HCT116 (cell line): ENCODE measurements at regions not wholly inside any gene's neighbourhood (a gene's known extent, or its start where the extent isn't known, plus 50 kb on each side); places are given as distances from the start of the nearest gene placed in this dataset.

Experiments
- ATAC-seq: fragments of 200-7000 bp; cut with Tn5 transposase; 2 replicates; pipeline ENCODE4 v1.9.1; 2020; ENCODE audit warnings: mild to moderate bottlenecking, moderate library complexity
- BruUV-seq: library from RNA; stranded (reverse); fragments of 400-500 nt; replicated peaks from 2 replicates; lab custom pipeline; 2021; lab: Mats Ljungman, UMichigan
- CTCF ChIA-PET: fragments of 300-600 bp; sonication (Branson Sonifier 250); formaldehyde crosslinking; loops from one replicate; lab custom pipeline; 2021; ENCODE audit warnings: antibody characterized with exemption; lab: Charles Lee
- POLR2A ChIA-PET: fragments of 300-600, 350-600 bp; sonication (Branson Sonifier 250); formaldehyde crosslinking; loops from one replicate; lab custom pipeline; 2021; ENCODE audit warnings: antibody characterized with exemption; lab: Charles Lee
- RAD21 ChIA-PET, 2 experiments: fragments of 300-600 bp; sonication (Branson Sonifier 250); formaldehyde crosslinking; loops; one replicate each; lab custom pipeline; 2023; ENCODE audit warnings: low total read pairs in 2 of 2; ENCODE audit not compliant: uncharacterized antibody in 2 of 2, unreplicated experiment in 2 of 2, low non-redundant PET in 1 of 2; lab: Charles Lee
- DNase-seq: peaks from one replicate; pipeline ENCODE4 v3.0.0-alpha.2; 2010; ENCODE audit warnings: low read depth, low spot score
- H2AFZ ChIP-seq: fragments of 200-600 bp; shearing (Covaris generic), sonication (generic); 2 replicates; pipeline ENCODE4 v1.6.1; 2017; ENCODE audit warnings: low read depth, mixed run types, mixed read lengths, antibody characterized with exemption, low read length; ENCODE audit not compliant: poor library complexity, severe bottlenecking
- H3K27ac ChIP-seq: 2 replicates; pipeline ENCODE4 v1.5.1; 2012; ENCODE audit warnings: low read depth, low read length
- H3K27me3 ChIP-seq: fragments of 200-600 bp; sonication (generic); 2 replicates; pipeline ENCODE4 v1.6.1; 2016; ENCODE audit warnings: mixed run types, low read length, mixed read lengths; ENCODE audit not compliant: insufficient read depth
- H3K36me3 ChIP-seq, 2 experiments: fragments of 200-500 bp in 1 of 2; fragments of 200-600 bp in 1 of 2; sonication (Bioruptor generic) in 1 of 2; sonication (generic) in 1 of 2; 2 replicates each; pipeline versions ENCODE4 v1.5.1 to v1.6.1; 2014 to 2016; ENCODE audit warnings: low read length in 2 of 2, inconsistent platforms in 1 of 2, mixed read lengths in 1 of 2, mixed run types in 1 of 2; ENCODE audit not compliant: insufficient read depth in 2 of 2, control insufficient read depth in 1 of 2
- H3K4me1 ChIP-seq, 2 experiments: fragments of 200-600 bp in 1 of 2; sonication (generic) in 1 of 2; 2 replicates each; pipeline versions ENCODE4 v1.5.1 to v1.6.1; 2012 to 2017; ENCODE audit warnings: low read length in 2 of 2, inconsistent platforms in 1 of 2, mild to moderate bottlenecking in 1 of 2, mixed read lengths in 1 of 2, mixed run types in 1 of 2, moderate library complexity in 1 of 2; ENCODE audit not compliant: insufficient read depth in 2 of 2, control insufficient read depth in 1 of 2
- H3K4me2 ChIP-seq: fragments of 200-600 bp; sonication (generic); 2 replicates; pipeline ENCODE4 v1.6.1; 2017; ENCODE audit warnings: mixed run types, low read length, mixed read lengths
- H3K4me3 ChIP-seq, 2 experiments: fragments of 200-600 bp in 1 of 2; sonication (generic) in 1 of 2; replicated peaks in 1 of 2; 2 replicates each; pipeline ENCODE4 v1.5.1; 2011 to 2016; ENCODE audit warnings: low read length in 2 of 2, control low read depth in 1 of 2, low read depth in 1 of 2, mild to moderate bottlenecking in 1 of 2, mixed read lengths in 1 of 2, mixed run types in 1 of 2
- H3K79me2 ChIP-seq: fragments of 200-600 bp; sonication (generic); 2 replicates; pipeline ENCODE4 v1.6.1; 2017; ENCODE audit warnings: mild to moderate bottlenecking, mixed run types, low read length, moderate library complexity, mixed read lengths; ENCODE audit not compliant: insufficient read depth
- H3K9ac ChIP-seq: fragments of 200-600 bp; sonication (generic); 2 replicates; pipeline ENCODE4 v1.6.1; 2016; ENCODE audit warnings: low read length, mixed read lengths
- H3K9me2 ChIP-seq: fragments of 200-600 bp; sonication (generic), shearing (Covaris generic); 2 replicates; pipeline ENCODE4 v1.6.1; 2017; ENCODE audit warnings: mixed run types, mild to moderate bottlenecking, moderate library complexity; ENCODE audit not compliant: insufficient read depth
- H3K9me3 ChIP-seq, 2 experiments: fragments of 200-500 bp in 1 of 2; fragments of 200-600 bp in 1 of 2; sonication (Bioruptor generic) in 1 of 2; sonication (generic) in 1 of 2; 2 replicates each; pipeline ENCODE4 v1.6.1; 2014 to 2017; ENCODE audit warnings: low read length in 2 of 2, mixed read lengths in 2 of 2, inconsistent platforms in 1 of 2, low read depth in 1 of 2, mild to moderate bottlenecking in 1 of 2, mixed run types in 1 of 2, moderate library complexity in 1 of 2; ENCODE audit not compliant: control insufficient read depth in 1 of 2, insufficient read depth in 1 of 2
- H4K20me1 ChIP-seq: fragments of 200-600 bp; sonication (generic), shearing (Covaris generic); 2 replicates; pipeline ENCODE4 v1.6.1; 2017; ENCODE audit warnings: mixed run types, mild to moderate bottlenecking, moderate library complexity; ENCODE audit not compliant: insufficient read depth
- ATF3 ChIP-seq: IDR thresholded peaks from 2 replicates; pipeline ENCODE4 v1.6.1; 2012
- CBX3 ChIP-seq: IDR thresholded peaks from 2 replicates; pipeline ENCODE4 v1.6.1; 2012; ENCODE audit warnings: low read depth
- CTCF ChIP-seq, 3 experiments: fragments of 200-600 bp in 1 of 3; sonication (generic) in 1 of 3; IDR thresholded peaks in 2 of 3; conservative IDR thresholded peaks in 1 of 3; 2 replicates each; pipeline ENCODE4 v1.5.1; 2012 to 2017; ENCODE audit warnings: low read depth in 2 of 3, low read length in 2 of 3, antibody characterized with exemption in 1 of 3, borderline replicate concordance in 1 of 3, control low read depth in 1 of 3, mild to moderate bottlenecking in 1 of 3, mixed read lengths in 1 of 3, mixed run types in 1 of 3, moderate library complexity in 1 of 3; ENCODE audit not compliant: insufficient read depth in 1 of 3
- ELF1 ChIP-seq: IDR thresholded peaks from 2 replicates; pipeline ENCODE4 v1.6.1; 2012; ENCODE audit warnings: low read depth, borderline replicate concordance
- EZH2 ChIP-seq: fragments of 200-600 bp; sonication (generic); IDR thresholded peaks from 2 replicates; pipeline ENCODE4 v1.6.1; 2017; ENCODE audit warnings: antibody characterized with exemption, mixed run types
- EZH2phosphoT487 ChIP-seq: fragments of 200-600 bp; IDR thresholded peaks from 2 replicates; pipeline ENCODE4 v1.6.1; 2018; ENCODE audit warnings: antibody characterized with exemption, borderline replicate concordance
- FOSL1 ChIP-seq: IDR thresholded peaks from 2 replicates; pipeline ENCODE4 v1.6.1; 2012; ENCODE audit warnings: low read depth
- JUND ChIP-seq: IDR thresholded peaks from 2 replicates; pipeline ENCODE4 v1.6.1; 2012
- MAX ChIP-seq: IDR thresholded peaks from 2 replicates; pipeline ENCODE4 v1.6.1; 2012
- POLR2AphosphoS5 ChIP-seq: IDR thresholded peaks from 2 replicates; pipeline ENCODE4 v1.6.1; 2011; ENCODE audit warnings: mild to moderate bottlenecking, low read depth, low read length, moderate library complexity
- RAD21 ChIP-seq: IDR thresholded peaks from 2 replicates; pipeline ENCODE4 v1.6.1; 2012; ENCODE audit warnings: low read depth, mild to moderate bottlenecking
- SRF ChIP-seq: IDR thresholded peaks from 2 replicates; pipeline ENCODE4 v1.6.1; 2012; ENCODE audit warnings: low read depth
- TCF7L2 ChIP-seq: IDR thresholded peaks from 2 replicates; pipeline ENCODE4 v1.7.0; 2011; ENCODE audit warnings: borderline replicate concordance, inconsistent platforms; ENCODE audit not compliant: insufficient read depth, insufficient read length; ENCODE audit errors: extremely low read depth
- YY1 ChIP-seq: IDR thresholded peaks from 2 replicates; pipeline ENCODE4 v1.6.1; 2011; ENCODE audit warnings: low read length, low read depth, moderate library complexity, mild to moderate bottlenecking; ENCODE audit not compliant: insufficient replicate concordance; ENCODE audit errors: extremely low read depth
- ZBTB33 ChIP-seq: IDR thresholded peaks from 2 replicates; pipeline ENCODE4 v1.6.1; 2011; ENCODE audit warnings: mild to moderate bottlenecking, low read length, moderate library complexity; ENCODE audit not compliant: insufficient replicate concordance; ENCODE audit errors: extremely low read depth
- ZFX ChIP-seq: fragments of 450-650 bp; IDR thresholded peaks from 2 replicates; pipeline ENCODE4 v1.6.1; 2017
- ZNF274 ChIP-seq: fragments of 200-500 bp; sonication (Bioruptor generic); IDR thresholded peaks from 2 replicates; pipeline ENCODE4 v1.6.1; 2014; ENCODE audit warnings: mild to moderate bottlenecking, low read depth, low read length, inconsistent platforms
- intact Hi-C: fragments of 100-400 bp; cut with micrococcal nuclease; formaldehyde crosslinking; loops from 2 replicates; pipeline ENCODE4 v1.10.0; 2022

- no peak for ATAC-seq
- ChIA-PET CTCF (no interaction called here), RAD21 (no interaction called here)
- no peak for DNase-seq
- no peaks in the 10 kb centered on the region for H3K27me3 ChIP-seq
- H3K79me2 ChIP-seq, result no peaks in the 10 kb centered on the region
- no peaks in the 10 kb centered on the region for H3K36me3 ChIP-seq
- H2AFZ ChIP-seq, result no peak overlapping the region
- H3K9me2 ChIP-seq, result no peaks in the 10 kb centered on the region
- no peak overlapping the region for H3K9ac ChIP-seq
- BruUV-seq, result no TSS peak
- TF ChIP-seq CBX3, result no peak
- TF ChIP-seq ZFX, result no peak
- TF ChIP-seq EZH2, result no peak
- no peak for TF ChIP-seq MAX
- TF ChIP-seq ZNF274, result no peak
- no peak for TF ChIP-seq POLR2AphosphoS5
- no peak for TF ChIP-seq FOSL1
- no peak for TF ChIP-seq JUND
- no peak for TF ChIP-seq EZH2phosphoT487
- no peak for TF ChIP-seq ELF1
- TF ChIP-seq RAD21, result no peak
- TF ChIP-seq YY1, result no peak
- no peak for TF ChIP-seq ATF3
- no peak for TF ChIP-seq TCF7L2
- TF ChIP-seq CTCF (IDR thresholded peaks at IDR 0.05 in 2 of 3, conservative IDR thresholded peaks at IDR 0.05 in 1 of 3; ENCODE audit: borderline replicate concordance in 1 of 3, insufficient read depth in 1 of 3, low read depth in 2 of 3, low read length in 2 of 3), result no peak
- TF ChIP-seq ZBTB33, result no peak
- no peak for TF ChIP-seq SRF
- TF ChIP-seq, all 23 proteins: peak for 0
- Histone ChIP-seq H3K9me3 (no peaks in the 10 kb centered on the region), H3K4me2 (no peak overlapping the region), H3K4me1 (no peaks in the 10 kb centered on the region), H4K20me1 (no peaks in the 10 kb centered on the region), H3K27ac (no peak overlapping the region), H3K4me3 (no peak overlapping the region)
- POLR2A ChIA-PET, result no interaction called here
- intact Hi-C loops, result no loop called here
Observed at GRCh38 chr1:244171241-244171985, 120.3 kb downstream of the ZBTB18 start.
